ENCODE measurements at regions not wholly inside any gene's neighbourhood (a gene's known extent, or its start where the extent isn't known, plus 50 kb on each side); places are given as distances from the start of the nearest gene placed in this dataset.

GRCh38 chrX:139202742-139203420 is 327.7 kb upstream of the F9 start:
- peaks cover 47% of the 10 kb centered on the region for H3K27me3 Mint-ChIP-seq (ENCODE audit: insufficient read depth)
- H3K9me3 Mint-ChIP-seq = no peaks in the 10 kb centered on the region
- TF ChIP-seq CTCF (conservative IDR thresholded peaks at IDR 0.05) = peak; percentile 68
- H3K4me1 ChIP-seq (ENCODE audit: control insufficient read depth, insufficient read depth, low read length) = peaks cover 3% of the 10 kb centered on the region
- peak; percentile 67 for DNase-seq
- peak overlapping the region; percentile 31 for H3K27ac Mint-ChIP-seq
- no peaks in the 10 kb centered on the region for H3K27me3 ChIP-seq (ENCODE audit: control insufficient read depth, insufficient read depth, low read length, poor library complexity, severe bottlenecking)
- peak overlapping the region; percentile 84 for H3K4me3 Mint-ChIP-seq
- WGBS, 2 experiments (ENCODE audit: insufficient coverage in 1 of 2, insufficient read length in 1 of 2) = 4% methylated on average over 33 of the region's 34 CpGs; no CpG with 5 or more reads in 1 of the 2 experiments
- peaks cover 7% of the 10 kb centered on the region for H3K36me3 Mint-ChIP-seq (ENCODE audit: low read depth)
- no peaks in the 10 kb centered on the region for H3K9me3 ChIP-seq (ENCODE audit: control insufficient read depth, low read length)
- H3K9ac ChIP-seq (ENCODE audit: extremely low read depth, low read length, poor library complexity, severe bottlenecking) = peak overlapping the region; percentile 20
- peaks cover 13% of the 10 kb centered on the region for H3K36me3 ChIP-seq (ENCODE audit: control insufficient read depth, insufficient read depth, low read length)
- H3K4me1 Mint-ChIP-seq = peaks cover 46% of the 10 kb centered on the region
- H3K27ac ChIP-seq (ENCODE audit: low read depth, low read length) = peak overlapping the region; percentile 63
- H3K4me3 ChIP-seq (ENCODE audit: low read length) = peak overlapping the region; percentile 81

- Histone ChIP-seq H3K4me1 (ENCODE audit: control insufficient read depth, insufficient read depth, low read length) (no peaks in the 10 kb centered on the region), H3K27me3 (ENCODE audit: control insufficient read depth, insufficient read depth, low read length, poor library complexity, severe bottlenecking) (no peaks in the 10 kb centered on the region), H3K27ac (ENCODE audit: low read depth, low read length) (no peak overlapping the region), H3K4me3 (ENCODE audit: low read length) (peak overlapping the region; percentile 81), H3K9ac (ENCODE audit: extremely low read depth, low read length, poor library complexity, severe bottlenecking) (no peak overlapping the region), H3K36me3 (ENCODE audit: control insufficient read depth, insufficient read depth, low read length) (peaks cover 13% of the 10 kb centered on the region), H3K9me3 (ENCODE audit: control insufficient read depth, low read length) (no peaks in the 10 kb centered on the region)
- 25 to 62% methylated on average over 1 to 4 of the region's 4 CpGs for WGBS, 2 experiments (ENCODE audit: insufficient coverage in 1 of 2, insufficient read length in 1 of 2)
- Mint-ChIP-seq H3K27me3 (ENCODE audit: insufficient read depth) (peaks cover 38% of the 10 kb centered on the region), H3K27ac (no peak overlapping the region), H3K4me1 (peaks cover 44% of the 10 kb centered on the region), H3K9me3 (no peaks in the 10 kb centered on the region), H3K36me3 (ENCODE audit: low read depth) (peaks cover 7% of the 10 kb centered on the region), H3K4me3 (peak overlapping the region; percentile 84)
- DNase-seq = no peak
- TF ChIP-seq CTCF (conservative IDR thresholded peaks at IDR 0.05) = no peak
Observed at GRCh38 chrX:139201924-139202323, 328.6 kb upstream of the F9 start.

GRCh38 chrX:139200793-139201192 is 329.7 kb upstream of the F9 start:
- WGBS, 2 experiments (ENCODE audit: insufficient coverage in 1 of 2, insufficient read length in 1 of 2) = 91% methylated on average over 6 of the region's 6 CpGs; no CpG with 5 or more reads in 1 of the 2 experiments

More at GRCh38 chrX:139200793-139201192, 329.7 kb upstream of the F9 start:
- no peaks in the 10 kb centered on the region for H3K9me3 Mint-ChIP-seq
- H3K4me1 Mint-ChIP-seq = peaks cover 47% of the 10 kb centered on the region
- H3K27ac ChIP-seq (ENCODE audit: low read depth, low read length) = peak overlapping the region; percentile 75
- peaks cover 37% of the 10 kb centered on the region for H3K27me3 Mint-ChIP-seq (ENCODE audit: insufficient read depth)
- no peaks in the 10 kb centered on the region for H3K27me3 ChIP-seq (ENCODE audit: control insufficient read depth, insufficient read depth, low read length, poor library complexity, severe bottlenecking)
- DNase-seq = no peak
- no peak overlapping the region for H3K9ac ChIP-seq (ENCODE audit: extremely low read depth, low read length, poor library complexity, severe bottlenecking)
- H3K27ac Mint-ChIP-seq = no peak overlapping the region
- peak overlapping the region; percentile 35 for H3K4me3 ChIP-seq (ENCODE audit: low read length)
- peaks cover 9% of the 10 kb centered on the region for H3K36me3 Mint-ChIP-seq (ENCODE audit: low read depth)
- H3K9me3 ChIP-seq (ENCODE audit: control insufficient read depth, low read length) = no peaks in the 10 kb centered on the region
- H3K36me3 ChIP-seq (ENCODE audit: control insufficient read depth, insufficient read depth, low read length) = peaks cover 13% of the 10 kb centered on the region
- TF ChIP-seq CTCF (conservative IDR thresholded peaks at IDR 0.05) = no peak
- no peak overlapping the region for H3K4me3 Mint-ChIP-seq
- no peaks in the 10 kb centered on the region for H3K4me1 ChIP-seq (ENCODE audit: control insufficient read depth, insufficient read depth, low read length)

All from endodermal cell (in vitro differentiated cells).